GM10248 (cell line): ENCODE measurements at regions not wholly inside any gene's neighbourhood (a gene's known extent, or its start where the extent isn't known, plus 50 kb on each side); places are given as distances from the start of the nearest gene placed in this dataset.

Experiments used
- CTCF ChIA-PET: fragments of 300-600 bp; sonication (Branson Sonifier 250); formaldehyde crosslinking; extraction: SDS; loops from one replicate; lab custom pipeline; 2021; ENCODE audit warnings: antibody characterized with exemption; lab: Yijun Ruan, JAX
- POLR2A ChIA-PET: fragments of 350-650 bp; sonication (Branson Sonifier 250); formaldehyde crosslinking; extraction: SDS; loops from one replicate; lab custom pipeline; 2020; ENCODE audit warnings: antibody characterized with exemption; lab: Yijun Ruan, JAX
- DNase-seq: peaks from one replicate; pipeline ENCODE4 v3.0.0; 2012; ENCODE audit errors: extremely low spot score
- CTCF ChIP-seq: IDR thresholded peaks from 2 replicates; pipeline ENCODE4 v1.5.1; 2012; ENCODE audit warnings: mild to moderate bottlenecking, low read depth; ENCODE audit errors: extremely low read depth, missing control alignments, control extremely low read depth

- no peak for TF ChIP-seq CTCF
- ChIA-PET POLR2A (no interaction called here), CTCF (no interaction called here)
- no peak for DNase-seq
These were observed 579.1 kb downstream of the IRS1 start for GRCh38 chr2:226220511-226220910.

GRCh38 chr2:226217191-226217590 is 582.4 kb downstream of the IRS1 start:
- no peak for TF ChIP-seq CTCF
- DNase-seq: no peak
- ChIA-PET CTCF (interaction anchor here (3.2 kb wide), 1 partner anchor 586 kb away, joined by 38 read pairs; no protein-coding TSS in a partner anchor), POLR2A (no interaction called here)

GRCh38 chr2:226216575-226216974 is 583.0 kb downstream of the IRS1 start:
- CTCF ChIA-PET: interaction anchor here (0.8 to 3.2 kb wide), 14 partner anchors 9 to 769 kb away, joined by 3 to 38 read pairs (median 6); partner anchors contain the start of gene IRS1
- no peak for TF ChIP-seq CTCF
- DNase-seq: no peak

GRCh38 chr2:226215902-226216503 is 583.6 kb downstream of the IRS1 start:
- CTCF ChIA-PET: interaction anchor here (0.6 to 3.2 kb wide), 23 partner anchors 10 to 769 kb away, joined by 3 to 38 read pairs (median 4); partner anchors contain the start of gene IRS1
- POLR2A ChIA-PET: no interaction called here
- TF ChIP-seq CTCF: peak; percentile 68
- peak; percentile 19 for DNase-seq

More at GRCh38 chr2:226216575-226216974, 583.0 kb downstream of the IRS1 start:
- POLR2A ChIA-PET: no interaction called here

- no peak for DNase-seq
- CTCF ChIA-PET: interaction anchor here (0.7 to 1.3 kb wide), 3 partner anchors 9 to 589 kb away, joined by 3 read pairs; no protein-coding TSS in a partner anchor
- TF ChIP-seq CTCF: no peak
- POLR2A ChIA-PET: no interaction called here
These were observed 585.9 kb downstream of the IRS1 start for GRCh38 chr2:226213717-226214116.

GRCh38 chr2:226211439-226211838 is 588.2 kb downstream of the IRS1 start:
- CTCF ChIA-PET: no interaction called here

More at GRCh38 chr2:226211439-226211838, 588.2 kb downstream of the IRS1 start:
- POLR2A ChIA-PET: no interaction called here
- no peak for TF ChIP-seq CTCF
- DNase-seq: no peak
